ENCODE measurements at regions not wholly inside any gene's neighbourhood (a gene's known extent, or its start where the extent isn't known, plus 50 kb on each side); places are given as distances from the start of the nearest gene placed in this dataset.

DNA sequence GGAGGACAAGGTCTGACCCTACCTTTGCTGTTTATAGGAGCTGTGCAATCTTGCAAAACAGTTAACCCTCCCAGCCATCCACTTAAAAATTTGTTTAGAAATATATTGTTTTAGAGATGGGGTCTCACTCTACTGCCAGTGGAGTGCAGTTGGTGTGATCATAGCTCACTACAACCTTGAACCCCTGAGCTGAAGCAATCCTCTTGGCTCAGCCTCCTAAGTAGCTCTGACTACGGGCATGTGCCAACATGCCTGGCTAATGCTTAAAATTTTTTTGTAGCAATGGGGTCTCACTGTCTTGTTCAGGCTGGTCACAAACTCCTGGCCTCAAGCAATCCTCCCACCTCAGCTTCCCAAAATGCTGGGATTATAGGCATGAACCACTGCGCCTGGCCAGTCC is 120.2 kb upstream of the PJA2 start:
- DNase-seq (ENCODE audit: low spot score) = no peak

DNA sequence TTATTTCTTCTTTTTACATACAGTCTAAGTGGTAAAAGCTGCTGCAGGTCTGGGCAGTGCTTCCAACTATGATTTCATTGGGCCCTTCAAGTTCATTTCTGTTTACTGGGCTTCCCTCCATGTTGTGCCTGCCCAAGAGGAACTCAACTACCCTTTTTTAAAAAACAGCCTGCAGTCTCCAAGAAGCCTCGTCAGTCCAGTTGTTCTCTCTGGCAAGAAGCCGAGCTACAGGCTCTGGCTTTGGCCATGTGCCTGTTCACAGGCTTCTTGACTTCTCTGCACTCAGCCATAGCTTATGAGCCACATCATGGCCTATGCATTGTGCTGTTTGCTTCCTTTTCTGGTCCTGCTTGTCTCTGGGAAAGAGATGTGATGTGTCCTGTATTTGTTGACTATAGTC is 119.7 kb upstream of the PJA2 start:
- DNase-seq (ENCODE audit: low spot score) = no peak

- DNase-seq (ENCODE audit: low spot score) = no peak
Observed at GRCh38 chr5:109524555-109524954, 114.8 kb upstream of the PJA2 start.

DNA sequence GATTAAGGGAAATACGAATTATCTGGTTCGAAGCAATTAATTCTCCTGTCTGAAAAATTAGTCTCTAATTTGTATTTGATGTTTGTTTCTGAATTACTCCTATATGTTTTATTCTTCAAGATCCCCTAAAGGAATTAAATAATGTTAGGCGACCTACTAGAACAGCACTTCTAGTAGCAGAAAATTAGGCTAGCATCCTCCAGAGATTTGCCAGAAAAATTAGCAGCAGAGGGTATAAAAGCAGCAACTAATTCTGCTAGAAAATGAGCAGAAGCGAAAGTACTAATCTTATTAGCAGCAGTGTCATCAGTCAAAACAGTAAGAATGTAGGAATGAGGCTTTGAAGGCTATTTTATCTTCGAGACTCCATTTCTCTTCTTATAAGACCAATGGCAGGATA is 114.3 kb upstream of the PJA2 start:
- no peak for DNase-seq (ENCODE audit: low spot score)

DNA sequence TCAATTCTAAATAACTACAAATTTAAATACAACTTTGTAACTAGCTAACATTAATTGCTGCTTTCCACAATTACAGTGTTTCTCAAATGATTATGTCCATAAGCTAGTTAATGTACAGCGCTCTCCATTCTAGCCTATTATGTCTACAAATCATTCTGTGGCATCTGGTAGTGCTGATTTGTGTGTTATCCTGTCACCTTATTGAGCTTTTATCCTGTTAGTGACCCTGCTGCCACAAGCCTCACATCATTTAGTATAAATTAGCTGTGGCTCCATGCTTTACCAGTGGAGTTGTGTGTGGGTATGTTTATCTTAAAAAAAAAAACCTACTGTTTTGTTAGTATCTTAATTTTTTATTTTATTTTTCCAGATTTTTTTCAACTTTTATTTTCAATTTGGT is 112.6 kb upstream of the PJA2 start:
- DNase-seq (ENCODE audit: low spot score) = no peak

GRCh38 chr5:109519416-109519815 is 109.6 kb upstream of the PJA2 start:
- DNase-seq (ENCODE audit: low spot score) = no peak

- DNase-seq (ENCODE audit: low spot score) = no peak
Observed at GRCh38 chr5:109516390-109516789, 106.6 kb upstream of the PJA2 start.

DNA sequence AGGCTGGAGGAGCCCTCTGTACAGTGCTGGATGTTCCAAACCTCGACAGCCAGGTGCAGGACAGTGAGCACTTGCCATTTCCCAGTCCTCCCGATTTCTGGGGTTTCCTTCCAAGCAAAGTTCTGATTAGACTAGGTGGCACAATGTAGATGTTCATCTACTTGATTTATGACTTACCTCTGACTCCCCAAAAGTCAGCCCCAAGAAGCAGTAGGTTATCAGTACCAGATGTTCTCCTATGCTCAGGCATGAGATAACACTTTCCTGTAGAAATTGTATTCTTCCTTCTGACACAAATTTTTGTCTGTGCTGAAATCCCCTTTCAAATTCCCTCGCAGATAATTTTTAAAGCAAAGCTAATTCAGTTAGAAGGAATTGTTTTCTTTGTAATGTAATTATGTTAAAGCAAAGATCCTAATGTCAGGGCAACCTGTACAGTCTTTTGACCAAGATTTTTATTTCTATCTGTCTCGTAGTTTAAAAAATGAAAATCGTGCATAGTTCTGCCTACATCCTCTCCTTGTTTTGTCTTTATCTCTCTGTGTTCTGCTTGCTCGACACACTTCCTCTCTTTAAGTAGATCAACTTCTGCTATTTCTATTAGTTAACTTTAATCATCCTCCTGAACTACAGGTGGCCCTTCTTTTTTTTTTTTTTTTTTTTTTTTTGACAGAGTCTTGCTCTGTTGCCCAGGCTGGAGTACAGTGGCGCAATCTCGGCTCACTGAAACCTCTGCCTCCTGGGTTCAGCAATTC is 102.4 kb upstream of the PJA2 start:
- no peak for DNase-seq (ENCODE audit: low spot score)

- no peak for DNase-seq (ENCODE audit: low spot score)
Observed at GRCh38 chr5:109506556-109506955, 96.8 kb upstream of the PJA2 start.

DNA sequence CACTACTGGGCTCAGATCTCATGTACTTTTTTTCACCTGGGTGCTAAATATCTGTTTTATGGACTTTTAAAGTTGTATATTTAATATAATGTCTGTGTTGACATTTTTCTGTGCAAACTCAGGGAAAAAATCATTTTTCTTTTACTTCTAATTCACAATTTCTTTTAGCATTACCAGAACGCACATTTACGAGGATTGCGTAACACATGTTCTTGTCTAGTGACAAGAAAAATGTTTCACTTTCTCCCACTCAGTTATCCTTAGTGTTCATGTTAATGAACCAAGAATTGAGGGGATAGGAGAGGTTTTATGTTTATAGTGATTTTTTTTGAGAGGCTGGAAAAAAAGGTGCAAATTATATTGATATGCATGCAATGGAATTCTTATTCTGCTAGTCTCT is 86.3 kb upstream of the PJA2 start:
- no peak for DNase-seq (ENCODE audit: low spot score)

GRCh38 chr5:109487753-109488420 is 78.1 kb upstream of the PJA2 start:
- no peak for DNase-seq (ENCODE audit: low spot score)

DNA sequence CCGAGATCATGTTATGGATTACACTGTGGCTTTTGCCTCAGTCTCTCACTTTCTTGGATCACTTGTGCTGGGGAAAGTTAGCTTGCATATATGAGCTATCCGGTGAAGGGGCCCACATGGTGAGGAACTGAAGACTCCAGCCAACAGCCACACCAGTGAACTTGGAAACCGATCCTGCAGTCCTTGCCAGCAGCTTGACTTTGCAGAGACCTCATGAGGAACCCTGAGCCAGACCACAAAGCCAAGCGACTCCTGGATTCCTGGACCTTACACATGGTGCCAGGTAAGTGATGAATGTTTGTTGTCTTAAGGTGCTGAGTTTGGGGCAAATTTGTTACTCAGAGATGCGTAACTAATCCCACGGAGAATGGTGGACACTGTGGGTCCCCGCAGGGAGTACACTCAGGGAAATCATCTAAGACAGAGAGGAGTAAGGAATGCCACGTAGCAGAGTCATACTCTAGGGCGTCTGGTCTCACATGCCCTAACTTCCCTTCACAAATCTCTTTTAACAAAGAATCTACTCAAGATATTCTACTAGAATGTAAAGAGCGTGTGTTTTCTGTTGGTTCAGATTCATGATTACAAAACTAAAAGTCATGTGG is 76.5 kb upstream of the PJA2 start:
- DNase-seq (ENCODE audit: low spot score) = no peak

DNA sequence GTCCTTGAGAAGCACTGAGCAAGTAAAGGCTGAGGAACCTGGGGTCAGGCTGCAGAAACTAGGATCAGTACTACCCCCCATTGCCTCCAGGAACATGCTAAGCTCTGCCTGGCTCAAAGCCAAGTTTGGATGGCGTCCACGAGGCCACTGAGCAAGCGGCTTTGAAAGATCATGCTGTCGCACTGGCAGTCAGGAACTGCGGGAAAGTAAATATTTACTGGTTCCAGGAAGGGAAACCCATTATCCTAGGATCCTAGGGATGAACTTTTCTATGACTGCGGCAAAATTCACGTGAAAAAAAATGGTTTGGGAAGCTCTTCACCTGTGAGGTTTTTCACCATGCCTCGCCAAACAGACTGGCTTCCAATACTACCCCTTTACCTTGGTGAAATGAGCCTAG is 75.3 kb upstream of the PJA2 start:
- DNase-seq (ENCODE audit: low spot score) = no peak

- no peak for DNase-seq (ENCODE audit: low spot score)
Observed at GRCh38 chr5:109484597-109484996, 74.8 kb upstream of the PJA2 start.

DNA sequence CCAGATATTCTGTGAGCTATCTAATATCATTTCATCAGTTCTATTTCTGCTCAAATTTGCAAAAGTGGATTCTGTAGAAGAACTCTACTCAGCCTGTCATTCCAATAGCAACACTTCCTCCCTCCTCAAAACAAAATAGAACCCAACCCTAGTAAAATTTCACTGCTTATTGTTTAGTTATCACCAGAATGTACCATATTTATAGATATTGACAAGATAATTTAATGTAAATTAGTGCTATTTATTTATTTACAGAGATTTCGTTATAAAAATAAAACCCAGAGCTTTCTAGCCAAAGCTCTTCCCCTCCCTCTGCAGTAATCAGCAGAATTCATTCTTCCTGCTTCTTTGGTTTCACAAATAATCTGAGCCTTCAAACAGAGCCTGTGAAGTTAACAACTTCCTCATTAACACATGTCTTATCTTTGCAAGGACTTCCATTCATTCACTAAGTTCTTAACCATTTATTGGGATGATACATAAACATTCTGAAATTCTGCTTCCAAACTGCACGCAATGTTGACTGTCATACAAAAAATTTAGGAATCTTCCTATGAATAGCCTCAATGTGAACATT is 73.7 kb upstream of the PJA2 start:
- no peak for DNase-seq (ENCODE audit: low spot score)

DNA sequence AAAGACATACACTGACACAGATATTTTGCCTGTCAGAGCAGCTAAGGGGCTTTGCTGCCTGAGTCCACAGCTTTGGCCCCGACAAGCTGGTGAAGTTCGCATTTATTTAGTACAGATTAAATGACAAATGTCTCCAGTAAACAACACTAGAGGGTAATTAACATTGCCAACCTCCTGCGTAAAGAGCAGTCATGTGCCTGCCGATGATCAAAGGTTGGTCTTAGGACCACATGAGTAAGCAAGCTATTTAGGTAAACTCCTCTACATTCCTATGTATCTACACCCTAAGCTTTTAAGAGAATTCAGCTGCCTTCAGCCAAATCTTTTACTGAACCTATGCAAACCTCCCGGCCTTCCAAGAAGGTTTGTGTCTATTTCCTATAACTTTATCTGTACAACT is 73.0 kb upstream of the PJA2 start:
- DNase-seq (ENCODE audit: low spot score) = no peak

DNA sequence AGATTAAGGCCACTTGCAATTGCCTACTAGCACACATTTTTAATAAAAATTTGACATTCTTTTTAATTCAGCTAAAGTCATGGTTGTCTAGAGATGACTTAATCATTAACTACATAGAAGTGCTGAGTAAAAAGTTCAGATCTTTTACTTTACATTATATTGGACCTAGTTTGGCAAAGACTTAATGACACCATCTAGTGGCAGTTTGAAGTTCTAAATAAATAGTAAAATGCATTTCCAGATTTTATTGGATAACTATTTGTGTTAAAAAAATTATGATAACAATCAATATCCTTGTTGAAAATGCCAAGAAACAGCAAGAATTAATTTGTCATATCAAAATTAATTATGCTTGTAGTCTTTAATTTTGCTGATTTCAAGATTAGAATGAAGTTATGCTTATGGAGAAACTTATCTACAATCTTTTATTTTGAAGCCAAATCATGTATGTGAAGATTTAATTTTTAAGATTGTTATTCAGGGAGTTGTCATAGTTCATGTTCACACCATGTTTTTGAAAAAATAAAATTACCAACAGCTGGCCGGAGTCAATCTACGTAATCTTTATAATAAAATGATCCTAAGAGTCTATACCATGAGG is 69.6 kb upstream of the PJA2 start:
- peak; percentile 9 for DNase-seq (ENCODE audit: low spot score)

DNA sequence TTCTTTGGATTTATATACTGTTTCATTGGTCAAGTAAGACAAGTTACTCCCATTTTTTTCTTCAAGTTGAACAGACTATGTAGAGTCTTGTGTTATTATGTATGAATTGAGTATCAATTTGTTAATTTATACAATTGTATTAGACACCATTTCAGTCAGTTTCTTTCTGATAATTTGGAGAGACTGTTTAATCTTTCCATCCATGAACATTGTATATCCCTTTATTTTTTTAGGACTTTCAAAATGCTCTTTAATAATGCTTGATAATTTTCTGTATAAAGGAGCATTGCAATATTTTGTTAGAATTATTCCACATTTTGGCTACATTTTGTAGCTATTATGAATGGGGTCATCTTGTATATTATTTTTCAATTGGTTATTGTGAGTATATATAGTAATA is 69.1 kb upstream of the PJA2 start:
- no peak for DNase-seq (ENCODE audit: low spot score)

- DNase-seq (ENCODE audit: low spot score) = no peak
Observed at GRCh38 chr5:109476292-109476691, 66.5 kb upstream of the PJA2 start.

DNA sequence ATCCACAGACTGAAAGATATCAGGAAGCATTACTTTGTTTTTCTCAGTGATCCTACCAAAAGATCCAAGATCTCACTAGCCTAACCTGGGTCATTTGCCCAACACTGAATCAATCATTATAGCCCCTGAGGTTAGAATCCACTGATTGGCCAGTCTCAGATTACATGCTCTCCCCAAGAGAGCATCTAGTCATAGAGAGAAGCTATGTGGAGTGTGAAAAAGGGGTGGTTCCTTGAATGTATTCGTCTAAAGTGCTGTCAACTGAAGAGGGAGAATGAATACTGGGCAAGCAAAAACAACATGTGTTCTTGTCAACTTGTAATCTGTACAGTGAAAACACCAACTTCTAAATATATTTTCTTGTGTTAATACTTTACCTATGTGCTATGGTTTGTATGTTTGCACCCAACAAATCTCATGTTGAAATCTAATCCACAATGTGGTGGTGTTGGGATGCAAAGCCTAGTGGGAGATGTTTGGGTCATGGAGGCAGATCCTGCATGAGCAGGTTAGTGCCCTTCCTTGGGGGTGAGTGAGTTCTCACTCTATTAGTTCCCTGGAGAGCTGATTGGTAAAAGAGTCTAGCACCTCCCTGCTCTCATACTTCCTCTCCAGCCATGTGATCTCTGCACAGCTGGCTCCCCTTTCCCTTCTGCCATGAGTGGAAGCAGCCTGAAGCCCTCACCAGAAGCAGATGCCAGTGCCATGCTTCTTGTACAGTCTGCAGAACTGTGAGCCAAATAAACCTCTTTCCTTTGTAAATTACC is 60.3 kb upstream of the PJA2 start:
- no peak for DNase-seq (ENCODE audit: low spot score)

- DNase-seq (ENCODE audit: low spot score) = peak; percentile 69
Observed at GRCh38 chr5:109468737-109469420, 59.1 kb upstream of the PJA2 start.

Measured in activated CD4-positive, alpha-beta T cell treated with anti-CD3 and anti-CD28 coated beads, Interleukin-2, Interleukin-4, amounts not matched to agents 100 ng/mL and 50 ng/mL, durations not matched to agents 16 hours and 8 hours (primary cell).